ENCODE measurements at regions not wholly inside any gene's neighbourhood (a gene's known extent, or its start where the extent isn't known, plus 50 kb on each side); places are given as distances from the start of the nearest gene placed in this dataset.

DNA sequence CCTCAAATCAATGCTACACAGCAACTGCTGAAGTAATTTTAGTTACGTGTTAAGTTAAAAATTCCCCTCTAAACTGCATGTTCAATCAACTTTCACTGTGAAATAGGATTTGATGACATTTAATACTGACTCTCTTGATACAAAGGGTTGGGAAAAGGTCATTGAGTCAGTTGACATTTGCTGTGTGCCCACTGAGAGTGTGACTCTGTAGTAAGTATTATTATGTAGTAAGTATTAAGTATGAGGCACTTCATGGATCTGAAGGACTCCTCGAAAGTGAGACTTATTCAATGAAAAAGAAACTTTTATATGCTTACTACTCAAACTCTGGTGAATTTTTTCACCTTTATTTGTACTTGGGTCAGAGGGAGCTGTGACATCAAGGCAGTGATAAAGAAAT lies 83.1 kb upstream of the S1PR1 start:
- no peak for DNase-seq

DNA sequence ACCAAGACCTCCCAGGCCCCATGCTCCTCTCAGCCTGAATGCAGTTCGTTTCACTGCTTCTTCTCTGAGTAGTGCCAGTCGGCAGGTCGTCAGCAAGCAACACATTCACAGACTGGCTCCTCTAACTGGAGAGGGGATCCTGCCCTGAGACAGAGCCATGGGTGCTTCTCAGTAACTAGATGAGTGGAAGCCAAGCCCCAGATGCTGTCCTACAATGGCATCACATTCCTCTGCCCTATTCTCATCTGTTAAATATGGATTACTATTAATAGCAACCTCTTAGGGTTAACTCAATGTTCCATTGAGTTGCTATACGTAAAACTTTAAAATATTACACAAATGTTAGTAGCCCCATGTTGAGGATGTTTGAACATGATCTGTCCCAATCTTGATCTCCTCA lies 84.2 kb upstream of the S1PR1 start:
- no peak for DNase-seq

DNA sequence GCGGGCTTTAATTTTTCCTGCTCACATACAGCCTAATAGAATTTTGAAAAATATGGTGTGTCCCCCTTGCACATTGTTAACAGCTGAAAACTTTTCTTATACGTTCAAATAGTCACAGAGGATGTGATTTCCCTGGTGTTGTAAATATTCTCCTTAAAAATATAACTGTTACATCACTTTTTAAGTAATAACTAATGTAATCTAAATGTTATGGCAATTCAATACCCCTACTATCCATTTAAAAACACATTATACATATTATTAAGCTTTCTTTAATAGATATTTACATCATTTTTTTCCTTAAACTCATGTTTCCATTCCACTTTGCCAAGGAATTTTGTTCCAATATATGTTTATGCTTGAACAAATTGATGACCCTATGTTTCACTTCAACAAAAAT lies 85.5 kb upstream of the S1PR1 start:
- no peak for DNase-seq

DNA sequence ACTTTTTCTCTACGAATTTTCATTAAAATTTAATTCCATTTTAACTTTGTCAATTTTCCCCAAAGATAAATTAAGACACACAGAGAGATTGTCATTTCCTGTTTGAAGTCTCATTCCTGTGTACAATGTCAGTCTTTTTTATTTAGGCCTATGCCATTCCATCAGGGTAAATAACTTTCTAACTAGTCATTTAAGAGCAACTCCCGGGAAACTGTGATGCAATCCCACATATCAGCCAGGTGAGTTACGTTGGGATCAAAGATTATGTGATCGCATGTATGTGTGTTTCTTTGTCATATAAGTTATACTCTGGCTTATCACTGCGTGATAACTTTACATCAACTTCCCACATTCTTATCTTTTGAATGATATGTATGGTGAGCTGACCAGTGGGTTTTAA lies 86.1 kb upstream of the S1PR1 start:
- no peak for DNase-seq

DNA sequence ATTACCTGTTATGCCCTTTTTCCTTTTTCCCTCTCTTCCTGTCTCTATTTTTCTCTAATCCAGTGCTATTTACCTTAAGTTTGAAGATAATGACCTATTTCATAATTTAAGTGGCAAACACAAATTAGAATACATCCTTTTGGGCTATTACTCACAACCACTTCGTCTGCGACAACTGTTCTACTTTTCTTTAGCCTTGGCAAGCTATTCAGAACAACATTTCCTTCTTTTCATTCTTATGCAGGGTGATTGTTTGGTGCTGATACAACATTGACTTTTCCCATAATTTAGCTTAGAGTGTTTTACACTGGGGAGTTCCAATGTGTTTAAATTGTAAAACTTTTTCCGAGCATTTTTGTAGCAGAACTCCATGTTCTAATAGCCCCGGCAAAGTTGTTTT lies 86.6 kb upstream of the S1PR1 start:
- DNase-seq = no peak

DNA sequence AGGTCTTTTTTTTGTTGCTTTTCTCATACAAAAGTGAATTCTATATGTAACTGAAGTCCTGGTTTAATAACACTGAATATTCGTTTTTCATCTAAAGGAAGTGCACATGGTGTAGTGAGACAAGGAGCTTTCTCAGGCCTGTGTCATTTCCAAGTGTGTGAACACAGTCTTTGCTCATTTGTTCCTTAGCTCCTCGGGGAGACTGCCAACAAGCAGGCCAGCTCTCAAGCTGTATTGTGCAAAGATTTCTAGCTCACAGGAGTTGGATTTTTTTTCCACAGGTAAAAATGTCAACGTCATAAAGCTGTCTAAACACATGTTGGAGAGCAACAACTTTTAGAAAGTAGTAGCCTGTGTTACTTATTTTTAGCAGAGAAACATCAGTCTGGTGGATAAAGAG lies 87.8 kb upstream of the S1PR1 start:
- peak in 21 of 58 donors; percentile 0 to 43 (median 15) for DNase-seq

DNA sequence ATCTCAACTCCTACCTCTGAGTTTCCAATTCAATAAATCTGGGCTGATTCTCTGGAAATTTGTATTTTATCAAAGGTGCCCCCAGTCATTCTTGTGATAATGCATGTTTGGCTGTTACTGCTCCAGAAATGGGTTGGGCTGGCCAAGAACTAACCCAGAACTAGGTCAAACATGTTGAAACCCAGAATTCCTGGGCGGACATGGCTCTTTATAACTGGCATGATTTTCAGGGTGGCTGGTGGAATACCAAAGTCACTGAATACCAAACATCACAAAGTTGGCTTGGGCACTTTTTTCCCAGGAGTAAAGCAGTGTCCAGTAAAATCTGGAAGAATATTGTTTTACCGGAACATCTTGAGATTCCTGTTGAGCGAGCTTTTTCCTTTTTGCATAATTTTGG lies 89.4 kb upstream of the S1PR1 start:
- peak in 17 of 58 donors; percentile 0 to 34 (median 3) for DNase-seq

DNA sequence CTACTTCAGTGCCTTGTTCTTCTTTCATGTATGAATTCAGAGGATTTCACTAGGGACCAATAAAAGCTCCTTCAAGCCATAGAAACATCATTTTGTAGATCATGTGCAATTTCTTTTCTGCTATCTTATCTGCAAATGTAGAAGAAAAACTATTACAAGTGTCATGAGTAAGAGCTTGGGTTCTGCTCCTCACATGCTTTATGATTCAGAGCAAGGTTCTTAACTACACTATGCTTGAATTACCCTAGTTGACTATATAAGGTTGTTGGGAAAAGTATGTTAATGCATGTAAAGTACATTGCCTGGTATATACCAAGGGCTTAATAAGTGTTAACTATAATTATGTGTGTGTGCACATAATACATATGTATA lies 91.4 kb upstream of the S1PR1 start:
- no peak for DNase-seq

DNA sequence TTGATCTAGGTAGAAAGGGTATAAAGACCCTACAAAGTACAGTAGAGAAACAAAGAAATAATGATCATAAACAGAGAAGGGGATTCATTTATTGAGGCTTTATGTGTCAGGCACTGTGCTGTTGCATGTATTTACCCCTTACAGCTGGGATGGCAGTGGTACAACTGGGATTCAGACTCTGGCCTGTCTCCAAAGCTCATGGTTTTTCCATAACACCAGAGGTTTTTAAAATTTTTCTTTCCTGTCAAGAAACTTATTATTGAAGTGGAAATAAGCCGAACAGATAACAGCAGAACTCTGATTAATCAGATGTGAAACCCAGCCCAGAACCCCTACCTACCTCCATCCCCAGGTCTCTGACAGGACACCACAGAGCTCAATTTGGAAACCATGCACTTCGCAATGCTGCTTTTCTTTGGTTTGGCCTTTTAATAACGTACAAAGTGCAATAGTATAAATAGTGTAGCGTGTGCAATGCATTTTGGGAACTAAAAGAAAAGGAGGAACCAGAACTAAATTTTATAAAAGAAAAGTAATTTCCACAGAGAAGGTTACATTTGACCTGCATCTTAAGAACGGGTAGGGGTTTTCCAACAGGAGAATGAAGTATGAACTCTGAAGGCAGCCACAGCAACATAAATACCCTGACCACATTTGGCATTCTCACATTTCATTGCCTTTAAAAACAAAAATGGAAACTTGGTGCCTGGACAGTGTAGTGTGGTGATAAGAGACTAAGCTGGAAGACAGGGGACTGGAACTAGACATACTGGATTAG lies 92.0 kb upstream of the S1PR1 start:
- DNase-seq = no peak

DNA sequence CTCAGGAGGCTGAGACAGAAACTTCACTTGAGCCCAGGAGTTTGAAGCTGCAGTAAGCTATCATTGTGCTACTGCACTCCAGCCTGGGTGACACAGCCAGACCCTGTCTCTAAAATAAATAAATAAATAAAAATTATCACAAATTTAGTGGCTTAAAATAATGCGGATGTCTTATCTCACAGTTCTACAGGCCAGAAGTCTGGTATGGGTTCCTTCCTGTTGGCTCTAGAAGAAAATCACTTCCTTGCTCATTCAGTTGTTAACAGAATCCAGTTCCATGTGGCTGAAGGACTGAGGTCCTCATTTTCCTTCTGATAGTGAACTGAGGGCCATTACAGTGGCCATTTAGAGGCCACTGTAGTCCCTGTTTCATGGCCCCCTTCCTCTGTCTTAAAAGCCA lies 94.6 kb upstream of the S1PR1 start:
- DNase-seq = no peak

DNA sequence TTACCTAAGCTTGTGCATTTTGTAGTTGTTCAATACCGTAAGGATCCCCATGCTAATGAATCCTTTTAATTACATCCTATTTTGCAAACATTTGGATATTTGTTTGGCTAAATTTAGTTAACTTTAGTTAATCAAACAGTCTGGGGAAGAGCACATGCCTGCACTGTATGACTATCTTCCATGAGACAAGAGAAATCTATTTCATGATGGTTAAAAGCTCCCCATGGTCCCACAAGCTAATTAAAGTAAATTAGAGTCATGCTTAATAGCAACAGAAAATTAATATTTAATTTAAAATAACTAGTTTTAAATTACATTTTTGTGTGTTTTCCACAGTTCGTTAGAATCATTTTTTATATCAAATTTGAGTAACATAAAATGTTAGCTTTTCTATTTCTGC lies 95.4 kb upstream of the S1PR1 start:
- no peak for DNase-seq

DNA sequence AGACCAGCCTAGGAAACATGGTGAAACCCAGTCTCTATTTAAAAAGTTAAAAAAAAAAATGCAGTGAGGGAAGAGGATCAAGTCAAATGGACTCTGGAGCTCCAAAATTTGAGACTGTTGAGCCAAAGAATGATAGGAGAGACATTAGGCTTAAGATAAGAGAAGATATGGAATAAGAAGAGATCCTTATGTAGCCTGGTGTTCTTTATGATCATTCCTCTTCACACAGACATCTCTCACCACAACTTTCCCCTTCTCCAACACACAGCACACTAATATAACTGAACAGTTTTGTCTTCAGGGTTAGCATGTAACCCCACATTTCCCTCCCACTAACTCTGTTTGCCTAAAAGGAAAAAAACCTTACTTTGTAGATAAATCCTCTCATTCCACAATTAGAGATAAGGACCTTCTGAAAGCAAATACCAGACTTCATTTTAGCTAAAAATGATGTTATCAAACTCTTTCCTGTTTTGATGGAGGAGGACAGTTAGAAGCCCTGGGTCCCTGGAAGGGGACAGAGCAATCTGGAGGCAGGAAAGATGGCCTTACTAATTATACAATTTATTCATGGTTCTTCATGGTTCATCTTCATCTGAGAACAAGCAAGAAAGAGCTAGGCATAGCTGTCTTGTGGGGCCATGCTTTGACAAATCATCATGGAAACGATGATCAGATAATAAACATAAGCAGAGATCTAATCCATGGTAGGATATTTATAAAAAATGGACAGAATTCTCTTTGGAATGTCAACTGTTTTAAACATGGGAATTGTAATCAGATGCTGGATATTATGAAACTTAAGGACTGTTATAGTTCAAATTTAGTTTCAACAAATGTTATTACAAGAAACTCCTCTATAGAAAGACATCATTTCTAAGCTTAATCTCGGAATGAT lies 96.7 kb upstream of the S1PR1 start:
- DNase-seq = no peak

DNA sequence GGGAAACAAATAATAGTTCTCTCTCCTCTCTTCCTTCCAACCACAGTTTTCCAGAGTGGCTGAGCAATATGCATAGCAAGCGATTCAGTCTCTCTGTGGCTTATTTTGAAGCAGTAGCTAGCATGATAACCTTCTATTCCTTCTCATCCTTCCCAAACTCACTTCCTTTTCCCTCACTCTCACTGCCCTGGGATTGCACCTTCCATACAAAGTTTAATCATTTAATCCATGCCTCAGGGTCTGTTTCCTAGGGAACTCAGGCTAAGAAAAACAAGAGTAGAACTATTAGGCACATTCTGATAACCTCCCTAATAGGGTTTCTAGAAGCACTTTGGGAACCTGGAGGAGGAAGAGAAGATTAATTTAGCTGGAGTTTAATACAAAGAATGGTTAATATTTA lies 97.7 kb upstream of the S1PR1 start:
- no peak for DNase-seq

DNA sequence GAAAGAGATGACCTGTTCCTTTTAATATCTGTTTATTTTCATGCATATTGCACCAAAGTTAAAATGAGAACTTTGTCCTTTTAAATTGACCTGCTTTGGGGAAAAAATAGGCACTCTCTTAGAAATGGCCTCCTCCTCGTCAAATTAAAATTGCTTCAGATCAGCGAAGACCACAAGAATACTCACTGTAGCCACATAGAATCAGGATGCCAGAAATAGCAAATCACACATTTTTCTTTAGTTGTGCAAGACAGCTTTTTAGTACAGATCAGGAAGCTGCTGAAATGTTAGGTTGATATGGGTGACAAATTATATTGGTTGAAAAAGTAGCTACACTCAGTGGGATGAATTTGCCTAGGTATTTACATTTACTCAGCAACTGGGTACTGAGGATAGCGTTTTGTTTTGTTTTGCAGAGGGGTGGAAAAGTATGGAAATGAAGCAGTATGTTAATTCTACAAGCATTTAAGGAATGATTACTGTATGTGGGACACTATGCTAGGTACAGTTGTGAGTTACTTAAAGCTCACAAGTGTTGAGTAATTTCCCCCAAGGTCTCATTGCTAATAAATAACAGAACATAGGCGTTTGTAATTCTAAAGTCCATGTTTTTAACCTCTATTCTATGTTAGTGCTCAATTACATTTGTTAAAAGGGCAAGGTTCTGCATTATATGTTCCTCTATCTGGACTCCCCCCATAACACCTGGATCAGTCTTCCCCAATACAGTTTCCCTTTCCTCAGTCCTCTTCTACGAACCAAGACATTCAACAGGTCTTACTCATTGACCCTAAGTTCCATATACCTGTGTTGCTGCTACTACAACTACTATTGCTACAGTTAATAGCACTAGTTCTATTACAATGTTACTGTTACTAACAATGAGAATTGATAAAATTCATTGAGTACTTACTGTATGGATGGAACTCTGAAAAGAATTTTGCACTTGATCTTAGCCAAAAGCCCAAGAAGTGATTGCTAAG lies 99.4 kb upstream of the S1PR1 start:
- DNase-seq = no peak

DNA sequence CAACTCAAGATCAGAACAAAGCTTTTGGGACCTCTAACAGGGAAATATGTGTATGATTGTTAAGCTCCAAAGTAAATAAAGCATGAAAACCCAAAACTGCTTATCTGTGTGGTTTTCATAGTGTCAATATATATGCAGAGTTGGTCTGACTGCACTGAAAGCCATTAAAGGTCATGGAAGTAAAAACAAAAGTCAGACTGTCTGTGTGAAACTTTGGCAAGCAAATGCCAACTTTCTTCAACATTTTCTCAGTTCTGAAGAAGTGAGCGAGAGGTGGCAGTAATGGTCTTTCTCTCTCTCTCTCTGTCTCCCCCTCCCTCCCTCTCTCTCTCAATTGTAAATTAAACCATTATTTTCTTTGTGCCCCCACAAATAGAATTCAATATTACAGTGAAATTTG lies 100.1 kb upstream of the S1PR1 start:
- peak in 1 of 58 donors; percentile 3 for DNase-seq

DNA sequence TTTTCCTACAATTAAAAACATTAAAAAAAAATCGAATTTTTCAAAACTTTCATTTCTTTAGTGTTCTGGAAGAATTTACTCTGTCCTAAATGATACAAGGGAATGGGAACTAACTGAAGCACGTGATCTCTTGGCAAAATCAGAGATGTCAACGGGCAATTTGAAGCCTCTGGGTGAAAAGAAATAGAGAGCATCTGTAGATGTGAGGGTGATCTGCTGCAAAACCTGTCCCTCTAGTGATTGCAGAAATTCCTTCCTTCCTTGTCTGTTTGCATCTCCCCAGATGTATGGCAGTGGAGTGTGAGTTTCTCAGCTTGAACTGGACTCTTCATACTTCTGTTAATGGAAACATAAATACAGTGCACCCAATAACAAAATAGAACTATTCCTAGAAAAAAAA lies 100.5 kb upstream of the S1PR1 start:
- DNase-seq = no peak

DNA sequence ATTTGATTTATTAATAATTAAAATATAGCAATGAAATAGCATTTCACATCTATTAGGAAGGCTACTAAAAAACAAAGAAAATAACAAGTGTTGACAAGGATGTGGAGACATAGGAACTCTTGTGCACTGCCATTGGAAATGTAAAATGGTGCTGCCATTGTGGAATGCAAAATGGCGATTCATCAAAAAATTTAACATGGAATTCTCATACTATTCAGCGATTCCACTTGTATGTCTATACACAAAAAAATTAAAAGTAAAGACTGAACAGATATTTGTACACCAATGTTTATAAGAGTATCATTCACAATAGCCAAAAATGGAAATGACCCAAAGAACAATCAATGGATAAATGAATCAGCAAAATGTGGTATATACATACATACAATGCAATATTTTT lies 101.3 kb upstream of the S1PR1 start:
- no peak for DNase-seq

DNA sequence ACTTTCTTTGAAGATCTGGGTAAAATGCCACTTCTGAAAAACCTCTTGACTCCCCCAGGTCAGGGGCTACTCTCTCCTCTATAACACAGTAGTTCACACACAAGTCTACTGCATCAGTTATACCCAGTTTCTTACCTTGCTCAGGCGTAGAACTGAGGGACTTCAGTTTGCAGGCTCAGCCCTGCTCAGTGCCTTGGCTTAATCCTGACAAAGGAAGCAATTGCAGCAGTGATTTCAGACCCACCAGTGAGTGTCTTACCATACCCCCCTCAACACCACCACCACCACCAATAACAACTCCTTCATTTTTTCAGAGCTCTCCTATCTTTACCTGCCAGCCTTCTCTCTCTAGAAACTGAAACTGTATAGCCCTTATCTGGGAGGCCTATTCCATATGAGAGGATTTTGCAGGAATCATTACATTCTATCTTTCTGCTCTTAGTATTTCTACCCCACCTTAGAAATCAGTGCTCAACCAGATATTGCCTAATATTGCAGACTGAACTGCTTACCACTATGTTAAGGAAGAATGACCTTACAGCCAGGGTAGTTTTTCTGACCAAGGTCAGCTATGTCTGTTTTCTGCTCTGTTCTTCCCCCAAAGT lies 105.5 kb upstream of the S1PR1 start:
- DNase-seq = no peak

DNA sequence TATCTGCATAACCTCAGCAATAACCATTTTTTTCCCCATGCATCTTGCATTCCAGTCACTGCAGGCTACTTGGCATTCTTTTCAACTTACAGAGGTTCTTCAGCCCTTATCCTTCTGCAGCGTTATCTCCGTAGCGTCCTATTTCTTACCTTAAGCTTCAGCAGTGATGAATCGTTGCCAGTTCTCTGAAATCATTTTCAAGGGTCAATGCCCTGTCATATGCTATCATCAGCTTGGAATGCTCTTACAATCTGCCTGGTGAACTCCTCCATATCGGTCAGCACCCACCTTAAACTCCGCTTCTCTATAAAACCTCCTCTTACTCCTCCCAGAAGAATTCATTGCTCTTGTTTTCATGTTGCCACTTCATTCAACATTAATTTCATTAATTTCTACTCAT lies 105.1 kb upstream of the DPH5 start:
- no peak for DNase-seq

DNA sequence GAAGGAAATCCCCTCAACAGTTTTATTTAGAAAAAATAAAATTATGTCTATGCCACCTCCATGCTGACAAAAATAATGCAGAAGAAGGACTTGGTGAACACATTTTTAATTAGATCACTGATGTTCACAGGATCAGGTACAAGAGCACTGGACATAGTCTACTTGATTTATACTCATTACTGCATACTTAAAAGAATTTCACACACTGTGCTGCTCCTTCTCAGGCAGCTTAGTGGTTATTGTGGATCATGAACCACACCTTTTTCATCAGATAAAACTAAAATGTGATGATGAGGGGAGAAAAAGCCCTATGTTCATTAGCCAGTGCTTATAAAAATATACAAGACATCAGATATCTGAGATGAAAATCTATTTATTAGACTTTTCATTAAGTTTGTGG lies 103.3 kb upstream of the DPH5 start:
- DNase-seq = no peak

DNA sequence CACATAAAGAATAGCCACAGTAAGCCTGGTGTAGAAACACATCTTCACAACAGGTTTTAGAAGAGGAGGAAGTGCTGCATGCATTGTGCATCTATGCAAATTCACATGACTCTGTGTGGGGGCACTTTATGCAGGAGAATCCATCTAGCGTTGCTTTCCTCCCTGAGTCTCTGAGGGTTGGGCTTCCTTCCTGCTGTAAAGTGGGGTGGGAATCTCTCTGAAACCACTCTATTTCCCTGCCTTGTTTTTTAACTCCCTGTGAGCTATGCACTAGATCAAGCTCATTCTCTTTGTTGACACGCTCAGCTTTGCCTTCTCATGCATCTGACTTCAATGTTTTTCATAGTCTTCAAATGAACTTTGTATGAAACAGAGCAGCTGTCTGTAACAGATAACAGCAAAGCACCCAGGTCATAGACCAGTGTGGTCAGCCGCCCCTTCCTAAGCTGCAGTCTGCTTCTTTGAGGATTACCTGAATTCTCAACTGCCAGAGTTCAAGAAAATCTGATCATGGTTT lies 102.7 kb upstream of the DPH5 start:
- DNase-seq = no peak

Measured in anterior cingulate cortex (tissue), 58 donors.